Epithelial cell of proximal tubule (primary cell): ENCODE measurements at regions not wholly inside any gene's neighbourhood (a gene's known extent, or its start where the extent isn't known, plus 50 kb on each side); places are given as distances from the start of the nearest gene placed in this dataset.

Experiments used
- DNase-seq: peaks from one replicate; pipeline ENCODE4 v3.0.0-alpha.2; 2011; ENCODE audit warnings: low read depth
- H3K4me3 ChIP-seq: 2 replicates; pipeline ENCODE4 v1.5.1; 2011; ENCODE audit warnings: low read depth, mild to moderate bottlenecking, low read length
- CTCF ChIP-seq: conservative IDR thresholded peaks from 2 replicates; pipeline ENCODE4 v1.5.1; 2012; ENCODE audit warnings: low read depth, mild to moderate bottlenecking, low read length

GRCh38 chr2:16210841-16211240 lies 270.5 kb downstream of the MYCN start:
- no peak for TF ChIP-seq CTCF

GRCh38 chr2:16209799-16210198 lies 269.4 kb downstream of the MYCN start:
- DNase-seq, result no peak
- no peak for TF ChIP-seq CTCF
- H3K4me3 ChIP-seq, result no peak overlapping the region

More at GRCh38 chr2:16210841-16211240, 270.5 kb downstream of the MYCN start:
- no peak overlapping the region for H3K4me3 ChIP-seq
- no peak for DNase-seq

- no peak overlapping the region for H3K4me3 ChIP-seq
- DNase-seq, result no peak
- TF ChIP-seq CTCF, result no peak
These were observed 268.6 kb downstream of the MYCN start for GRCh38 chr2:16208921-16209320.

GRCh38 chr2:16208241-16208797 lies 268.0 kb downstream of the MYCN start:
- no peak for TF ChIP-seq CTCF
- DNase-seq, result no peak
- H3K4me3 ChIP-seq, result no peak overlapping the region

GRCh38 chr2:16207611-16208010 lies 267.3 kb downstream of the MYCN start:
- no peak overlapping the region for H3K4me3 ChIP-seq
- DNase-seq, result no peak
- TF ChIP-seq CTCF, result no peak

GRCh38 chr2:16207151-16207550 lies 266.8 kb downstream of the MYCN start:
- TF ChIP-seq CTCF, result no peak
- H3K4me3 ChIP-seq, result no peak overlapping the region
- no peak for DNase-seq

GRCh38 chr2:16206191-16206944 lies 266.0 kb downstream of the MYCN start:
- TF ChIP-seq CTCF, result no peak
- H3K4me3 ChIP-seq, result no peak overlapping the region
- DNase-seq, result no peak
